GM18517 (cell line): ENCODE measurements at regions not wholly inside any gene's neighbourhood (a gene's known extent, or its start where the extent isn't known, plus 50 kb on each side); places are given as distances from the start of the nearest gene placed in this dataset.
"Not testable (repeated sequence)": the region's sequence is repeated elsewhere in the genome, so short reads cannot be mapped to it uniquely, and the experiment has no call there.

Experiments used
- ATAC-seq: cut with Tn5 transposase; IDR thresholded peaks from one replicate; pipeline ENCODE4 v1.9.1; 2021; ENCODE audit warnings: mild to moderate bottlenecking, moderate library complexity; ENCODE audit not compliant: unreplicated experiment

- ATAC-seq, result no peak
These were observed 425.9 kb downstream of the EPHA3 start for GRCh38 chr3:89533275-89533674.

GRCh38 chr3:89554587-89554986 is 447.2 kb downstream of the EPHA3 start:
- ATAC-seq, result not testable (repeated sequence)

GRCh38 chr3:89558711-89559110 is 451.3 kb downstream of the EPHA3 start:
- ATAC-seq, result no peak

- ATAC-seq, result no peak
These were observed 453.1 kb downstream of the EPHA3 start for GRCh38 chr3:89560568-89560967.

- no peak for ATAC-seq
These were observed 455.0 kb downstream of the EPHA3 start for GRCh38 chr3:89562373-89562772.

- no peak for ATAC-seq
These were observed 457.7 kb downstream of the EPHA3 start for GRCh38 chr3:89565098-89565497.

GRCh38 chr3:89570465-89570864 is 463.0 kb downstream of the EPHA3 start:
- ATAC-seq, result no peak

GRCh38 chr3:89571298-89571697 is 463.9 kb downstream of the EPHA3 start:
- ATAC-seq, result no peak

GRCh38 chr3:89571707-89572106 is 464.3 kb downstream of the EPHA3 start:
- no peak for ATAC-seq

GRCh38 chr3:89572261-89572660 is 464.8 kb downstream of the EPHA3 start:
- no peak for ATAC-seq

GRCh38 chr3:89576417-89576816 is 469.0 kb downstream of the EPHA3 start:
- no peak for ATAC-seq

- ATAC-seq, result no peak
These were observed 470.5 kb downstream of the EPHA3 start for GRCh38 chr3:89577637-89578530.

GRCh38 chr3:89580859-89581258 is 473.4 kb downstream of the EPHA3 start:
- ATAC-seq, result no peak

GRCh38 chr3:89584398-89584797 is 477.0 kb downstream of the EPHA3 start:
- no peak for ATAC-seq

- ATAC-seq, result no peak
These were observed 478.8 kb downstream of the EPHA3 start for GRCh38 chr3:89586256-89586655.

- ATAC-seq, result no peak
These were observed 479.3 kb downstream of the EPHA3 start for GRCh38 chr3:89586676-89587075.

GRCh38 chr3:89606151-89606550 is 498.7 kb downstream of the EPHA3 start:
- ATAC-seq, result no peak

- ATAC-seq, result no peak
These were observed 504.6 kb downstream of the EPHA3 start for GRCh38 chr3:89612027-89612426.

GRCh38 chr3:89613241-89613640 is 505.8 kb downstream of the EPHA3 start:
- no peak for ATAC-seq

GRCh38 chr3:89617706-89618105 is 510.3 kb downstream of the EPHA3 start:
- no peak for ATAC-seq

- ATAC-seq, result no peak
These were observed 511.8 kb downstream of the EPHA3 start for GRCh38 chr3:89619263-89619662.

- ATAC-seq, result no peak
These were observed 514.8 kb downstream of the EPHA3 start for GRCh38 chr3:89622063-89622700.
